Neural cell (in vitro differentiated cells): ENCODE measurements at regions not wholly inside any gene's neighbourhood (a gene's known extent, or its start where the extent isn't known, plus 50 kb on each side); places are given as distances from the start of the nearest gene placed in this dataset.

Experiments used
- CTCF ChIP-seq: fragments of 450-650 bp; IDR thresholded peaks from 2 replicates; pipeline ENCODE4 v1.5.1; 2014; ENCODE audit warnings: antibody characterized with exemption, mild to moderate bottlenecking, moderate library complexity; ENCODE audit not compliant: poor library complexity, severe bottlenecking
- EP300 ChIP-seq: fragments of 450-650 bp; conservative IDR thresholded peaks from 2 replicates; pipeline ENCODE4 v1.6.1; 2014; ENCODE audit warnings: antibody characterized with exemption, mild to moderate bottlenecking, moderate library complexity; ENCODE audit not compliant: poor library complexity, severe bottlenecking
- EZH2 ChIP-seq: fragments of 200-600, 300-800 bp; shearing (Covaris generic), sonication (generic); IDR thresholded peaks from 2 replicates; pipeline ENCODE4 v1.6.1; 2014; ENCODE audit warnings: antibody characterized with exemption, low read length, borderline replicate concordance, mild to moderate bottlenecking; ENCODE audit not compliant: insufficient read depth, poor library complexity, severe bottlenecking
- MXI1 ChIP-seq: fragments of 450-650 bp; conservative IDR thresholded peaks from 2 replicates; pipeline ENCODE4 v1.6.1; 2014; ENCODE audit warnings: antibody characterized with exemption, mild to moderate bottlenecking; ENCODE audit not compliant: poor library complexity, severe bottlenecking
- POLR2AphosphoS5 ChIP-seq: IDR thresholded peaks from 2 replicates; pipeline ENCODE4 v1.6.1; 2012
- RAD21 ChIP-seq: fragments of 450-650 bp; conservative IDR thresholded peaks from 2 replicates; pipeline ENCODE4 v1.6.1; 2014; ENCODE audit warnings: antibody characterized with exemption, mild to moderate bottlenecking, moderate library complexity
- REST ChIP-seq: IDR thresholded peaks from 2 replicates; pipeline ENCODE4 v1.6.1; 2012; ENCODE audit warnings: borderline replicate concordance
- SMC3 ChIP-seq: fragments of 450-650 bp; conservative IDR thresholded peaks from 2 replicates; pipeline ENCODE4 v1.6.1; 2014; ENCODE audit warnings: antibody characterized with exemption, mild to moderate bottlenecking, moderate library complexity; ENCODE audit not compliant: poor library complexity
- TAF1 ChIP-seq: IDR thresholded peaks from 2 replicates; pipeline ENCODE4 v1.6.1; 2012; ENCODE audit warnings: low read depth

- no peak for TF ChIP-seq RAD21
- TF ChIP-seq CTCF: no peak
- no peak for TF ChIP-seq EZH2
- no peak for TF ChIP-seq POLR2AphosphoS5
- TF ChIP-seq REST: no peak
- TF ChIP-seq EP300: no peak
- no peak for TF ChIP-seq SMC3
- no peak for TF ChIP-seq TAF1
- no peak for TF ChIP-seq MXI1
These were observed 86.1 kb upstream of the DOCK9 start for GRCh38 chr13:99063952-99064351.
